H7 (cell line): ENCODE measurements at regions not wholly inside any gene's neighbourhood (a gene's known extent, or its start where the extent isn't known, plus 50 kb on each side); places are given as distances from the start of the nearest gene placed in this dataset.
"Not testable (repeated sequence)": the region's sequence is repeated elsewhere in the genome, so short reads cannot be mapped to it uniquely, and the experiment has no call there.

Experiments used
- DNase-seq: peaks from one replicate; pipeline ENCODE4 v3.0.0; 2012
- H3K27me3 ChIP-seq: 2 replicates; pipeline ENCODE4 v1.6.0; 2011; ENCODE audit warnings: mild to moderate bottlenecking, low read length; ENCODE audit not compliant: control insufficient read depth, insufficient read depth
- H3K36me3 ChIP-seq: replicated peaks from 2 replicates; pipeline ENCODE4 v1.5.1; 2011; ENCODE audit warnings: low read length; ENCODE audit not compliant: control insufficient read depth, insufficient read depth
- H3K4me3 ChIP-seq: 2 replicates; pipeline ENCODE4 v1.5.1; 2011; ENCODE audit warnings: low read depth, mild to moderate bottlenecking, control low read depth, low read length, moderate library complexity; ENCODE audit not compliant: insufficient read depth

GRCh38 chr1:146375108-146375507 lies 146.3 kb upstream of the NOTCH2NLA start:
- not testable (repeated sequence) for H3K4me3 ChIP-seq, H3K27me3 ChIP-seq, DNase-seq, H3K36me3 ChIP-seq

DNA sequence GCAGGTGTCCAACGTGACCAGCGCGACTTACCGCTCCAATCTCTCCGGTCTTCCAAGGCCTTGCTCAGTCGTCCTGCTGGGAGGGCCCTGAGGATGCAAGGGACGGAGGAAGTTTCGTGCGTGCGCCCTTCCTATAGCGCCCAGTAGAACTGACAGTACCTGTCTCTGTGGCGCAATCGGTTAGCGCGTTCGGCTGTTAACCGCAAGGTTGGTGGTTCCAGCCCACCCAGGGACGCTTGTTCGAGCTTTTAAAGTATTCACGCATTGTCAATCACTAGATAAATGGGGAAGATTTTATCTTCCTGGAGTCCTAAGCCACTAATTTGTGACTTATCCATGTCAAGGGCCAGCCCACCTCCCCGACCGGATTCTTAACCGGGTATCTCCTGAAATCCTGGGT lies 141.1 kb upstream of the NOTCH2NLA start:
- not testable (repeated sequence) for DNase-seq, H3K27me3 ChIP-seq, H3K36me3 ChIP-seq
- H3K4me3 ChIP-seq: peak overlapping the region; percentile 27

- not testable (repeated sequence) for H3K27me3 ChIP-seq, H3K36me3 ChIP-seq, DNase-seq
These were observed 126.6 kb upstream of the NOTCH2NLA start for GRCh38 chr1:146355373-146355772.

GRCh38 chr1:146326863-146327262 lies 98.0 kb upstream of the NOTCH2NLA start:
- H3K4me3 ChIP-seq, DNase-seq, H3K36me3 ChIP-seq, H3K27me3 ChIP-seq: not testable (repeated sequence)

More at GRCh38 chr1:146355373-146355772, 126.6 kb upstream of the NOTCH2NLA start:
- not testable (repeated sequence) for H3K4me3 ChIP-seq

DNA sequence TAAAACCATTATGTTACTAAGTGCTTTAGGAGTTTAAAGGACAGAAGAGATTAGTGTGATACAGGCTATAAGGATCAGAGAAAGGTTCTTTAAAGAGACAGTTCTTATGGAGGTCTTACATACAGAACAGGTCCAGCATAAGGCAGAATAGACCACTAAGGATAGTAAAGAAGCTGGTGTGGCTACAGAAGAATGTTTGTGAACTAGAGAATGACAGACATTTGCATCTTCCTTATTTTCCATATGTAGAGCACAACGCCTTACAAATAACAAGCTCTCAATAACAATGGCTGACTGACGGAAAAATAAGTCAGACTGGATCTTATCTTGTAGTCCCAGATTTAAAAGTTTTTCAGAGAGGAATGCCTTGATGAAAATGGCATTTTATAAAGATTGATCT lies 95.6 kb upstream of the NOTCH2NLA start:
- not testable (repeated sequence) for H3K36me3 ChIP-seq, DNase-seq, H3K27me3 ChIP-seq, H3K4me3 ChIP-seq

- not testable (repeated sequence) for H3K36me3 ChIP-seq, DNase-seq, H3K27me3 ChIP-seq, H3K4me3 ChIP-seq
These were observed 94.5 kb upstream of the NOTCH2NLA start for GRCh38 chr1:146323302-146323701.

GRCh38 chr1:146322893-146323292 lies 94.1 kb upstream of the NOTCH2NLA start:
- not testable (repeated sequence) for H3K36me3 ChIP-seq, DNase-seq, H3K4me3 ChIP-seq, H3K27me3 ChIP-seq

GRCh38 chr1:146318715-146319114 lies 89.9 kb upstream of the NOTCH2NLA start:
- DNase-seq, H3K27me3 ChIP-seq, H3K4me3 ChIP-seq, H3K36me3 ChIP-seq: not testable (repeated sequence)

DNA sequence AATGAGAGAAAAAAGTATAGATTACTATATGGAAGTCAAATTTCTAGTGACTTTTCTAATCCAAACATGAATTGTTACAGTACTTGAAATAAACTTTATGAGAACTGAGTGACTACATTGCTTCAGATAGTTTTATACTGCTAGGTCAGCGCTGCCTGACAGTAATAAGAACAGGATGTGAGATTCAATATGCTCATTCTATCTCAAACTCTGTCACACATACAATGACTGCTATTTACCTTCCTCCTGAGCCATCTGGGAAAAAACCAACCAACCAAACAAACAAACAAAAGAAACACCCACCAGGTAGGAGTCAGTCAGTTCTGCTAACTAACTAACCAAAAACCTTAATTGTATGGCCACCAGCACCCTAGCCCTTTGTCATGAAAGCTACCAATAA lies 89.0 kb upstream of the NOTCH2NLA start:
- DNase-seq, H3K27me3 ChIP-seq, H3K36me3 ChIP-seq, H3K4me3 ChIP-seq: not testable (repeated sequence)

DNA sequence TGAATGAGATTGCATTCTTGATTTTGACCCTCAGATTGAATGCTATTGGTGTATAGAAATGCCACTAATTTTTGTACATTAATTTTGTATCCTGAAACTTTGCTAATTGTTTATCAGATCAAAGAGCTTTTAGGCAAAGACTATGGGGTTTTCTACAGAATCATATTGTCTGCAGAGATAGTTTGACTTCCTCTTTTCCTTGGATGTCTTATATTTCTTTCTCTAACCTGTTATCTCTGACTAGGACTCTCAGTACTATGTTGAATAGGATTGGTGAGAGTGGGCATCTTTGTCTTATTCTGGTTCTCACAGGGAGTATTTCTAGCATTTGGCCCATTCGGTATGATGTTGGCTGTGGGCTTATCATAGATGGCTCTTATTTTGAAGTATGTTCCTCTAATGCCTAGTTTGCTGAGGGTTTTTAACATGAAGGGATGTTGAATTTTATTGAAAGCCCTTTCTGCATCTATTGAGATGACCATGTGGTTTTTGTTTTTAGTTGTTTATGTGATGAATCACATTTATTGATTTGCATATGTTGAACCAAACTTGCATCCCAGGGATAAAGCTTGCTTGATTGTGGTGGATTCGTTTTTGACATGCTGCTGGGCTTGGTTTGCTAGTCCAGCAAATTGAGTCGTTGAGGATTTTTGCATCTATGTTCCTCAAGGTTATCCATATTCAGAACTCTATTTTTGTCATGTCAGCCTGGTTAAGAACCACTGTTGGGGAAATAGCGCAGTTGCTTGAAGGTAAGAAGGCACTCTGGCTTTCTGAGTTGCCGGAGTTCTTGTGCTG lies 85.8 kb upstream of the NOTCH2NLA start:
- not testable (repeated sequence) for H3K36me3 ChIP-seq, H3K4me3 ChIP-seq, DNase-seq, H3K27me3 ChIP-seq

GRCh38 chr1:146310579-146310978 lies 81.8 kb upstream of the NOTCH2NLA start:
- not testable (repeated sequence) for H3K36me3 ChIP-seq, H3K27me3 ChIP-seq, DNase-seq, H3K4me3 ChIP-seq

DNA sequence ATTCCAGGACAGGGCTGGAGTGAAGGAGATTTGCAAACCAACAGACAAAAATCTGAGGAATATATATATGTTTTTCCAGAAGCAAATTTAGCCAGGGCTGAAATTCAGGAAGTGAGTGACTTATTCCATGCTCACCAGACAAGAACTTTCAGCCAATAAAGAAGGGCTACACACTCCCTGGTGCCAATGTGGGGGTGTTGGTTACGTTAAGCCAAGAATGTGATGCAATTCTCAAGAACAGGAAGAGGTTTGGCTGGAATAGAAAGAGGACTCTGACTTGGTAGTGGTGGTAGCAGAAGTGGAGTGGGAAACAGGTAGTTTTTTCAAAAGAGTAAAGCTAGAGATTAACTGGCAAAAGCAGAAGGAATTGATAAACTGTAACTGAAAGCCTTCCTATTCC lies 80.6 kb upstream of the NOTCH2NLA start:
- not testable (repeated sequence) for H3K36me3 ChIP-seq, H3K27me3 ChIP-seq, DNase-seq

DNA sequence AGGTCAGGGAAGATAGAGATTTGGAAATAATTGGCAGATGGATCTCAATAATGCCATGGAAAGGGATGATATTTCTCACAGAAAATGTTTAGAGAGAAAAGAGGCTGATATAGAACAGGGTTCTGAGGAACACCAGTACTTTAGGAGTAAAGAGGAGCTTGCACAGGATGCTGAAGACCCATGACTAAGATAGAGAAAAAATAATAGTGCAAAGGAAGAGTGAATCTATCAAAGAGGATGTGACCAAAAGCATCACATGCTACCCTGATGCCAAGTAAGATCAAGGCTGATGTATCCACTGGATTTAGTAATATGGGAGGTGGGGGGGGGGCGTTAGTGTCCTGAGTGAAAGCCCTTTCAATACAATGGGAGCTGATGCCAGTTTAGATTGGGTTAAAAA lies 80.1 kb upstream of the NOTCH2NLA start:
- H3K27me3 ChIP-seq, H3K36me3 ChIP-seq, DNase-seq, H3K4me3 ChIP-seq: not testable (repeated sequence)

More for the DNA sequence above, 80.6 kb upstream of the NOTCH2NLA start:
- H3K4me3 ChIP-seq: not testable (repeated sequence)

DNA sequence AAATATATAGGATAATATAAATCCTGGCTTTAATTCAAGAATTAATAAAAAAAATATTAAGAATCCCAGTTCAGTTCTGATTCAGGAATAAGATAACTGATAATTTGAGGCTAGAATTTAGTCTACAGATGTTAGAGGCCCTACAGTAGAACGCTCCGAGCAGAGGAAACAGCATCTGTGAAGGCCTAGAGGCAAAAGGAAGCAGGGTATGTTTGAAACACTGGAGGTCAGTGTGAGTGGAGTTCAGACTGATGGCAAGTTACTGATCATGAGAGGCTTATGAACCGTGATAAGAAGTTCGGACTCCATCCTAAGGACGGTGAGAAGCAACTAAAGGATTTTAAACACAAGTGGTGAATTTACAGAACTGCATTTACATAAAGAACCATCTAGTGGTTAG lies 79.3 kb upstream of the NOTCH2NLA start:
- H3K4me3 ChIP-seq, DNase-seq, H3K27me3 ChIP-seq, H3K36me3 ChIP-seq: not testable (repeated sequence)

DNA sequence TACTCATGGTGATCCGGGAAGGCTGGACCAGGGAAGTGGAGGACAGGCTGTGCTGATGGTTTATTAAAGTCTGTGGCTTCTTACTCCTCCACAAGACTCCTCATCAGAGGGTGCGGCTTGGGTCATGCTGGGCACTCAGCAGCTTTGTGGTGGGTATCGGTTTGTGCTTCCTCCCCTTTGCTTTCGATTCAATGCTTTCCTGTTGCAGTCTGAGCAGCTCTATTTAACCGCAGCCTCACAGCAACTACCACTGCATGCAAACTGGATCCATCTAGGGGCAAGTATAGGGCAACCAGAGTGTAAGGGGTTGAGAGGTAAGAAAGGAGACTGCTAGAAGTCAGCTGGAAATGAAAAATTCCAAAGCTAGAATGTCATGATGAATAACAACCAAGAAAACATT lies 78.8 kb upstream of the NOTCH2NLA start:
- DNase-seq, H3K4me3 ChIP-seq, H3K27me3 ChIP-seq, H3K36me3 ChIP-seq: not testable (repeated sequence)

DNA sequence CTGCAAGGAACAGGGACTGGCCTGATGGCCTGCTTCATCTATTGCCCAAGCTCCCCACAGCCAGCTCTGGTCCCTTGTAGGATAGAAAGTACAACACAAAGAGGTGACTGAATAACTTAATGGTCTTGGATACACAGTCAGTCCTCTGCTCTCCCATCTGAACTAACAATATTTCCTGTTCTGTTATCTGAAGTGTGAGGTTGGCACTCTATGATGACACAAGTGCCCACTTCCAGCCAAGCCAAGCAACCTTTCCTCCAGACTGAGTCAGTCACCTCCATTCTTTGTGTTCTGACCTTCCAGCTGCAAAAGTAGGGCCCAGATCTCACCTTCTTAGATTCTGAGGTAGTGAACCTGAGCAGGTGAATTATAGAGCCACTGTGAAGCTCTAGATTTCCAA lies 77.8 kb upstream of the NOTCH2NLA start:
- not testable (repeated sequence) for DNase-seq, H3K36me3 ChIP-seq, H3K27me3 ChIP-seq, H3K4me3 ChIP-seq
